CD4-positive, alpha-beta memory T cell (primary cell): ENCODE measurements at regions not wholly inside any gene's neighbourhood (a gene's known extent, or its start where the extent isn't known, plus 50 kb on each side); places are given as distances from the start of the nearest gene placed in this dataset.

ENCODE experiments used
- CTCF ChIA-PET: fragments of 350-600 bp; sonication (Branson Sonifier 250); formaldehyde crosslinking; loops from one replicate; lab custom pipeline; 2021; ENCODE audit warnings: inconsistent platforms; ENCODE audit not compliant: partially characterized antibody; lab: Charles Lee
- POLR2A ChIA-PET: fragments of 350-600 bp; sonication (Branson Sonifier 250); formaldehyde crosslinking; loops from one replicate; lab custom pipeline; 2021; ENCODE audit not compliant: partially characterized antibody; lab: Charles Lee
- DNase-seq, 5 donors: peaks; one replicate each; pipeline versions ENCODE4 v3.0.0 to v3.0.0-alpha.2; 2020 to 2022; ENCODE audit warnings: mixed read lengths in 1 of 5
- H3K27ac ChIP-seq: one replicate; pipeline ENCODE4 v1.7.0; 2013; ENCODE audit warnings: low read depth, low read length
- H3K27me3 ChIP-seq: 2 replicates; pipeline ENCODE4 v1.7.0; 2013; ENCODE audit warnings: mild to moderate bottlenecking, low read length, moderate library complexity; ENCODE audit not compliant: insufficient read depth
- H3K36me3 ChIP-seq: 2 replicates; pipeline ENCODE4 v1.7.0; 2013; ENCODE audit warnings: mild to moderate bottlenecking, low read length, moderate library complexity; ENCODE audit not compliant: insufficient read depth
- H3K4me1 ChIP-seq: 2 replicates; pipeline ENCODE4 v1.7.0; 2013; ENCODE audit warnings: mild to moderate bottlenecking, low read length, moderate library complexity; ENCODE audit not compliant: insufficient read depth
- H3K4me3 ChIP-seq, 2 donors: one replicate each; pipeline ENCODE4 v1.7.0; 2013; ENCODE audit warnings: low read length in 2 of 2, mild to moderate bottlenecking in 1 of 2
- H3K9me3 ChIP-seq, 2 donors: one replicate each; pipeline ENCODE4 v1.7.0; 2013; ENCODE audit warnings: low read length in 2 of 2, control low read depth in 1 of 2; ENCODE audit not compliant: control insufficient read depth in 1 of 2
- H3K27ac Mint-ChIP-seq, 7 donors: one replicate each; pipeline ENCODE4 v1.8.0; 2020 to 2021; ENCODE audit warnings: mixed read lengths in 7 of 7, mild to moderate bottlenecking in 6 of 7, inconsistent platforms in 3 of 7, moderate library complexity in 3 of 7
- H3K27me3 Mint-ChIP-seq, 2 donors: one replicate each; pipeline ENCODE4 v1.8.0; 2020 to 2021; ENCODE audit warnings: mixed read lengths in 2 of 2
- H3K36me3 Mint-ChIP-seq, 2 donors: one replicate each; pipeline ENCODE4 v1.8.0; 2020 to 2021; ENCODE audit warnings: mixed read lengths in 2 of 2, inconsistent platforms in 1 of 2, mild to moderate bottlenecking in 1 of 2
- H3K4me1 Mint-ChIP-seq, 4 donors: one replicate each; pipeline ENCODE4 v1.8.0; 2020 to 2021; ENCODE audit warnings: mixed read lengths in 4 of 4, mild to moderate bottlenecking in 1 of 4
- H3K4me3 Mint-ChIP-seq, 8 donors: one replicate each; pipeline ENCODE4 v1.8.0; 2020 to 2021; ENCODE audit warnings: mixed read lengths in 8 of 8, mild to moderate bottlenecking in 7 of 8, moderate library complexity in 6 of 8, inconsistent platforms in 3 of 8
- H3K9me3 Mint-ChIP-seq, 8 donors: one replicate each; pipeline ENCODE4 v1.8.0; 2020 to 2021; ENCODE audit warnings: mixed read lengths in 8 of 8, mild to moderate bottlenecking in 5 of 8, inconsistent platforms in 3 of 8, moderate library complexity in 1 of 8
- intact Hi-C: fragments of 100-400 bp; cut with micrococcal nuclease; formaldehyde crosslinking; loops from one replicate; pipeline ENCODE4 v1.15.1; 2023

GRCh38 chr12:24708043-24708442 lies 240.9 kb downstream of the BCAT1 start:
- POLR2A ChIA-PET: no interaction called here
- no peaks in the 10 kb centered on the region for H3K36me3 Mint-ChIP-seq
- no peaks in the 10 kb centered on the region for H3K4me1 Mint-ChIP-seq
- no peaks in the 10 kb centered on the region for H3K36me3 ChIP-seq
- H3K27ac Mint-ChIP-seq: no peak overlapping the region
- H3K27me3 ChIP-seq: no peaks in the 10 kb centered on the region
- peaks cover 0 to 1% (median 0%) of the 10 kb centered on the region in 8 donors for H3K9me3 Mint-ChIP-seq
- intact Hi-C loops: no loop called here
- no peaks in the 10 kb centered on the region for H3K4me1 ChIP-seq
- no peaks in the 10 kb centered on the region for H3K9me3 ChIP-seq
- peaks cover 0 to 2% of the 10 kb centered on the region in 2 donors for H3K27me3 Mint-ChIP-seq
- CTCF ChIA-PET: no interaction called here
- no peak for DNase-seq
- no peak overlapping the region for H3K4me3 Mint-ChIP-seq
- no peak overlapping the region for H3K27ac ChIP-seq
- no peak overlapping the region for H3K4me3 ChIP-seq

GRCh38 chr12:24707334-24707733 lies 241.6 kb downstream of the BCAT1 start:
- Histone ChIP-seq H3K4me1 (no peaks in the 10 kb centered on the region), H3K4me3 (no peak overlapping the region), H3K27ac (no peak overlapping the region), H3K9me3 (no peaks in the 10 kb centered on the region), H3K27me3 (no peaks in the 10 kb centered on the region), H3K36me3 (no peaks in the 10 kb centered on the region)
- Mint-ChIP-seq H3K27ac (no peak overlapping the region), H3K4me1 (no peaks in the 10 kb centered on the region), H3K4me3 (no peak overlapping the region), H3K27me3 (peaks cover 0 to 3% of the 10 kb centered on the region in 2 donors), H3K36me3 (no peaks in the 10 kb centered on the region), H3K9me3 (peaks cover 0 to 1% (median 0%) of the 10 kb centered on the region in 8 donors)
- intact Hi-C loops: no loop called here
- ChIA-PET CTCF (no interaction called here), POLR2A (no interaction called here)
- DNase-seq: no peak

GRCh38 chr12:24705741-24706358 lies 243.1 kb downstream of the BCAT1 start:
- no peaks in the 10 kb centered on the region for H3K4me1 Mint-ChIP-seq
- H3K27ac Mint-ChIP-seq: no peak overlapping the region
- Histone ChIP-seq H3K4me1 (no peaks in the 10 kb centered on the region), H3K36me3 (no peaks in the 10 kb centered on the region), H3K4me3 (no peak overlapping the region), H3K9me3 (no peaks in the 10 kb centered on the region), H3K27ac (no peak overlapping the region), H3K27me3 (no peaks in the 10 kb centered on the region)
- DNase-seq: no peak
- no peaks in the 10 kb centered on the region for H3K36me3 Mint-ChIP-seq
- H3K4me3 Mint-ChIP-seq: no peak overlapping the region
- H3K27me3 Mint-ChIP-seq: peaks cover 0 to 4% of the 10 kb centered on the region in 2 donors
- H3K9me3 Mint-ChIP-seq: peaks cover 0 to 4% (median 0%) of the 10 kb centered on the region in 8 donors
- ChIA-PET CTCF (no interaction called here), POLR2A (no interaction called here)
- intact Hi-C loops: no loop called here

GRCh38 chr12:24705216-24705615 lies 243.7 kb downstream of the BCAT1 start:
- peaks cover 0 to 4% of the 10 kb centered on the region in 2 donors for H3K27me3 Mint-ChIP-seq
- Histone ChIP-seq H3K27ac (no peak overlapping the region), H3K4me3 (no peak overlapping the region), H3K4me1 (no peaks in the 10 kb centered on the region), H3K9me3 (no peaks in the 10 kb centered on the region), H3K36me3 (no peaks in the 10 kb centered on the region), H3K27me3 (no peaks in the 10 kb centered on the region)
- no peak for DNase-seq
- H3K4me3 Mint-ChIP-seq: no peak overlapping the region
- ChIA-PET CTCF (no interaction called here), POLR2A (no interaction called here)
- no peak overlapping the region for H3K27ac Mint-ChIP-seq
- intact Hi-C loops: no loop called here
- H3K36me3 Mint-ChIP-seq: no peaks in the 10 kb centered on the region
- peaks cover 0 to 4% (median 0%) of the 10 kb centered on the region in 8 donors for H3K9me3 Mint-ChIP-seq
- no peaks in the 10 kb centered on the region for H3K4me1 Mint-ChIP-seq

- no peaks in the 10 kb centered on the region for H3K9me3 ChIP-seq
- no peak overlapping the region for H3K27ac ChIP-seq
- no peak for DNase-seq
- intact Hi-C loops: no loop called here
- H3K27me3 Mint-ChIP-seq: peaks cover 0 to 4% of the 10 kb centered on the region in 2 donors
- ChIA-PET POLR2A (no interaction called here), CTCF (no interaction called here)
- no peak overlapping the region for H3K4me3 Mint-ChIP-seq
- no peaks in the 10 kb centered on the region for H3K36me3 Mint-ChIP-seq
- H3K27ac Mint-ChIP-seq: no peak overlapping the region
- H3K4me1 Mint-ChIP-seq: no peaks in the 10 kb centered on the region
- H3K36me3 ChIP-seq: no peaks in the 10 kb centered on the region
- H3K4me1 ChIP-seq: no peaks in the 10 kb centered on the region
- H3K4me3 ChIP-seq: no peak overlapping the region
- peaks cover 0 to 4% (median 0%) of the 10 kb centered on the region in 8 donors for H3K9me3 Mint-ChIP-seq
- no peaks in the 10 kb centered on the region for H3K27me3 ChIP-seq
Observed at GRCh38 chr12:24701343-24701742, 247.6 kb downstream of the BCAT1 start.

GRCh38 chr12:24698972-24699371 lies 249.9 kb downstream of the BCAT1 start:
- no peak for DNase-seq

GRCh38 chr12:24697769-24698168 lies 251.1 kb downstream of the BCAT1 start:
- no peak for DNase-seq
- no peak overlapping the region for H3K4me3 ChIP-seq
- Mint-ChIP-seq H3K4me3 (no peak overlapping the region), H3K27me3 (peaks cover 0 to 1% of the 10 kb centered on the region in 2 donors), H3K4me1 (no peaks in the 10 kb centered on the region), H3K9me3 (peaks cover 0 to 4% (median 0%) of the 10 kb centered on the region in 8 donors), H3K27ac (no peak overlapping the region), H3K36me3 (no peaks in the 10 kb centered on the region)
- no peaks in the 10 kb centered on the region for H3K36me3 ChIP-seq
- H3K27me3 ChIP-seq: no peaks in the 10 kb centered on the region
- POLR2A ChIA-PET: no interaction called here
- no peaks in the 10 kb centered on the region for H3K9me3 ChIP-seq
- no peak overlapping the region for H3K27ac ChIP-seq
- H3K4me1 ChIP-seq: no peaks in the 10 kb centered on the region
- intact Hi-C loops: no loop called here
- CTCF ChIA-PET: no interaction called here

More at GRCh38 chr12:24698972-24699371, 249.9 kb downstream of the BCAT1 start:
- Histone ChIP-seq H3K4me3 (no peak overlapping the region), H3K9me3 (no peaks in the 10 kb centered on the region), H3K36me3 (no peaks in the 10 kb centered on the region), H3K4me1 (no peaks in the 10 kb centered on the region), H3K27ac (no peak overlapping the region), H3K27me3 (no peaks in the 10 kb centered on the region)
- H3K27ac Mint-ChIP-seq: no peak overlapping the region
- H3K27me3 Mint-ChIP-seq: peaks cover 0 to 4% of the 10 kb centered on the region in 2 donors
- no peaks in the 10 kb centered on the region for H3K36me3 Mint-ChIP-seq
- ChIA-PET CTCF (no interaction called here), POLR2A (interaction anchor here (0.5 kb wide), 1 partner anchor 133 kb away, joined by 3 read pairs; no protein-coding TSS in a partner anchor)
- peaks cover 0 to 4% (median 0%) of the 10 kb centered on the region in 8 donors for H3K9me3 Mint-ChIP-seq
- H3K4me1 Mint-ChIP-seq: no peaks in the 10 kb centered on the region
- intact Hi-C loops: no loop called here
- H3K4me3 Mint-ChIP-seq: no peak overlapping the region
